ENCODE measurements at regions not wholly inside any gene's neighbourhood (a gene's known extent, or its start where the extent isn't known, plus 50 kb on each side); places are given as distances from the start of the nearest gene placed in this dataset.

DNA sequence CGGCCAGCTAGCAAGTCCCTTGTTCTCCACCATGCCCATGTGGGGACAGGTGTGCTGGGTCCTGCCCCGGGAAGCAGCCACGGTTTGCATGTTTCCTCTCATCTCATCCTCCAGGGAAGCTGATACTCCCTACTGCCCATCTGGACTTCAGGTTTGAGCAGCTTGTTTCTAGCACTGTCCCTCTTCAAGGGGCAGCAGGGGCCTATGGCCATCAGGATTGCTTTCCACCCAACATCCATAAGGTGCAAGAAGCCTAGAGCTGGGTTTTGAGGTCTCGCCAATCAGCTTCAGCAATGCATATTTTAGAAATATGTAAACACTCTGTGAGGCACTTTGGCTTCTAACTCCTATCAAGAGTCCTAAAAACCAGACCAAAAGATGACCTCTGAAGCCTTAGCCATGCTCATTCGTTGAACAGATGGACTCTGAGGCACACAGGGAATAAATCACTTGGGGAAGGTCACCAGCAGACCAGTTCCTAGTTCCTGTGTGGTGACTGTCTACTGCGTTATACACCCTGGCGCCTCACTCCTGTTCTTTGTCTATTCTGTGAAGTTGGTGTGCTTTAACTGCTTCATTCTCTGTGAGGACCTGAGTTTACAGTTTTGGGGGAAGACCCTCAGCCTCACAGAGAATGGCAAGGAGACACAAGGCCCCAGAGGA is 192.6 kb upstream of the TWIST2 start:
- H3K27ac Mint-ChIP-seq: no peak overlapping the region
- H3K27me3 Mint-ChIP-seq: peaks cover 2% of the 10 kb centered on the region
- ChIA-PET CTCF (no interaction called here), POLR2A (no interaction called here)
- H3K9me3 Mint-ChIP-seq: no peaks in the 10 kb centered on the region
- intact Hi-C loops (cut with micrococcal nuclease): no loop called here
- no peaks in the 10 kb centered on the region for H3K36me3 Mint-ChIP-seq (ENCODE audit: low read depth)
- no peak for DNase-seq
- ATAC-seq (ENCODE audit: low read depth): no peak
- H3K4me1 Mint-ChIP-seq: no peaks in the 10 kb centered on the region
- no peak for TF ChIP-seq CTCF (IDR thresholded peaks at IDR 0.05)
- no peak overlapping the region for H3K4me3 Mint-ChIP-seq

DNA sequence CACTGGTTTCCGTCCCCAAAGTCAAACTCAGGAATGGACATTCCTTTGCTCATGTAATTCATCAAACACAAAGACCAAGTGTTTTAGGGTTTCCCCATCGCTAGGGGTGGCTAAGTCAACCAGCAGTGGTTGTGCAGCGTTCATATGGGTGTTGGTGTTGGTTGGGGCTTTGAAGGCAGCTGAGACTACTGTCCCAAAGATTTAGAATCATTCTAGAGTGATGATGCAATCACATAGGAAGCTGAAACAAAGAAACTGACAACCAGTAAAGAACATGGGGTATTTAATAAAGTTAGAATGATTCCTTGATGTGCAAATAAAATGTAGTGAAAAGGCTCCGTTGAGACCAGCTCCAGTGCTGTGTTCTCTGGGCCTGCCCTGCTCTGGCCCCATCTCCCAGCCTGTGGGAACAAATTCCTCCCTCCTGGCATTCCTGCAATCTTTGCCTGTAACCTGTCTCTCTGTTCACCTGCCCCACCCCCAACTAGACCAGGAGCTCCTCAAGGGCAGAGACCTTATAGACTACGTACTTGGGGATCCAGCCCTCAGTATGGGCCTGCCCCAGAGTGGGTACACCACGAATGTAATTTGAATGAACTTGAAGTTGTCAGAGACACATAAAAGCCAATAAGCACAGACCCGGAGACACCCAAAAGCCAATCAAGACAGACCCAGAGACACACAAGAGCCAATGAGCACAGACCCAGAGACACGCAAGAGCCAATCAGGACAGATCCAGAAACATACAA is 191.7 kb upstream of the TWIST2 start:
- ATAC-seq (ENCODE audit: low read depth) (no peak), DNase-seq (no peak)
- Mint-ChIP-seq H3K36me3 (ENCODE audit: low read depth) (no peaks in the 10 kb centered on the region), H3K27me3 (peaks cover 2% of the 10 kb centered on the region), H3K4me1 (no peaks in the 10 kb centered on the region), H3K27ac (no peak overlapping the region), H3K9me3 (peaks cover under 1% of the 10 kb centered on the region), H3K4me3 (no peak overlapping the region)
- POLR2A ChIA-PET: no interaction called here
- intact Hi-C loops (cut with micrococcal nuclease): no loop called here
- no peak for TF ChIP-seq CTCF (IDR thresholded peaks at IDR 0.05)
- CTCF ChIA-PET: no interaction called here

- H3K4me1 Mint-ChIP-seq: no peaks in the 10 kb centered on the region
- no peak for TF ChIP-seq CTCF (IDR thresholded peaks at IDR 0.05)
- H3K27me3 Mint-ChIP-seq: peaks cover 2% of the 10 kb centered on the region
- no peaks in the 10 kb centered on the region for H3K36me3 Mint-ChIP-seq (ENCODE audit: low read depth)
- intact Hi-C loops (cut with micrococcal nuclease): no loop called here
- no peak overlapping the region for H3K27ac Mint-ChIP-seq
- no peak for DNase-seq
- ChIA-PET POLR2A (no interaction called here), CTCF (no interaction called here)
- no peak overlapping the region for H3K4me3 Mint-ChIP-seq
- peaks cover 2% of the 10 kb centered on the region for H3K9me3 Mint-ChIP-seq
- no peak for ATAC-seq (ENCODE audit: low read depth)
Measured at GRCh38 chr2:238657132-238658053, 190.5 kb upstream of the TWIST2 start.

- Mint-ChIP-seq H3K4me1 (no peaks in the 10 kb centered on the region), H3K4me3 (no peak overlapping the region), H3K27me3 (peaks cover 2% of the 10 kb centered on the region), H3K27ac (no peak overlapping the region), H3K36me3 (ENCODE audit: low read depth) (no peaks in the 10 kb centered on the region), H3K9me3 (peaks cover 5% of the 10 kb centered on the region)
- ChIA-PET POLR2A (no interaction called here), CTCF (no interaction called here)
- no peak for TF ChIP-seq CTCF (IDR thresholded peaks at IDR 0.05)
- ATAC-seq (ENCODE audit: low read depth): no peak
- DNase-seq: no peak
- intact Hi-C loops (cut with micrococcal nuclease): no loop called here
Measured at GRCh38 chr2:238658054-238658407, 189.9 kb upstream of the TWIST2 start.

DNA sequence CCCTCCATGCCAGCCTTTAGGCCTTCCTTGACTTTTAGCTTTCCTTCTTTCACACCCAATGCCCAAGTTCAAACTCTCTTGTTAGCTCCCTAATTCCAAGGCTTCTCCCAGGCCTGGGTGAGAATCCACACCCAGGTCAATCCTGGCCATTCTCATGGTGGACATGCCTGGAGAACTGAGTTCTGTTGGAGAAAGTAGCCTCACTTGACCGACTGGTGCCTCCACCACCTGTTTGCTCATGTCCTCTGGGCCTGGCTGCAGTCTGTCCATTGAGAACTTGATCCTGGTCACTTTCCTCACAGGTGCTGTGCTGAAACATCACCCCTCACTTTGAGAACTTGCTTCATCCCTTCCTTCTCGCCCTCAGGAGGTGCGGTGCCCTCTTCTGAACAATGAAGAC is 189.1 kb upstream of the TWIST2 start:
- no peaks in the 10 kb centered on the region for H3K4me1 Mint-ChIP-seq
- H3K27me3 Mint-ChIP-seq: peaks cover 2% of the 10 kb centered on the region
- intact Hi-C loops (cut with micrococcal nuclease): no loop called here
- H3K36me3 Mint-ChIP-seq (ENCODE audit: low read depth): no peaks in the 10 kb centered on the region
- peaks cover 5% of the 10 kb centered on the region for H3K9me3 Mint-ChIP-seq
- H3K4me3 Mint-ChIP-seq: no peak overlapping the region
- no peak for ATAC-seq (ENCODE audit: low read depth)
- no peak overlapping the region for H3K27ac Mint-ChIP-seq
- no peak for DNase-seq
- ChIA-PET CTCF (no interaction called here), POLR2A (no interaction called here)
- TF ChIP-seq CTCF (IDR thresholded peaks at IDR 0.05): no peak
